Progenitor cell of endocrine pancreas (in vitro differentiated cells): ENCODE measurements at regions not wholly inside any gene's neighbourhood (a gene's known extent, or its start where the extent isn't known, plus 50 kb on each side); places are given as distances from the start of the nearest gene placed in this dataset.

ENCODE experiments used
- DNase-seq: peaks from one replicate; pipeline ENCODE4 v3.0.0; 2021; ENCODE audit warnings: low spot score; ENCODE audit not compliant: unreplicated experiment
- H3K27ac Mint-ChIP-seq: 2 replicates; pipeline ENCODE4 v1.8.0; 2021; ENCODE audit warnings: mild to moderate bottlenecking, moderate library complexity, mixed read lengths
- H3K27me3 Mint-ChIP-seq: 2 replicates; pipeline ENCODE4 v1.8.0; 2021; ENCODE audit warnings: mixed read lengths
- H3K36me3 Mint-ChIP-seq: 2 replicates; pipeline ENCODE4 v1.8.0; 2022; ENCODE audit warnings: mixed read lengths; ENCODE audit not compliant: insufficient read depth
- H3K4me1 Mint-ChIP-seq: 2 replicates; pipeline ENCODE4 v1.8.0; 2021; ENCODE audit warnings: low read depth, mixed read lengths
- H3K4me3 Mint-ChIP-seq: 2 replicates; pipeline ENCODE4 v1.8.0; 2021; ENCODE audit warnings: low read depth, mild to moderate bottlenecking, moderate library complexity, mixed read lengths
- H3K9me3 Mint-ChIP-seq: 2 replicates; pipeline ENCODE4 v1.8.0; 2021; ENCODE audit warnings: low read depth, mixed read lengths
- CTCF ChIP-seq: fragments of 200-600 bp; sonication (generic); IDR thresholded peaks from one replicate; pipeline ENCODE4 v1.5.0; 2021; ENCODE audit warnings: antibody characterized with exemption, mild to moderate bottlenecking; ENCODE audit not compliant: unreplicated experiment

GRCh38 chr10:128879030-128879429 lies 588.0 kb upstream of the MGMT start:
- Mint-ChIP-seq H3K36me3 (no peaks in the 10 kb centered on the region), H3K9me3 (no peaks in the 10 kb centered on the region), H3K4me1 (no peaks in the 10 kb centered on the region), H3K27me3 (peaks cover 34% of the 10 kb centered on the region), H3K27ac (no peak overlapping the region), H3K4me3 (no peak overlapping the region)
- no peak for DNase-seq
- no peak for TF ChIP-seq CTCF

GRCh38 chr10:128879441-128880140 lies 587.5 kb upstream of the MGMT start:
- TF ChIP-seq CTCF, result no peak

GRCh38 chr10:128880159-128880725 lies 586.8 kb upstream of the MGMT start:
- DNase-seq, result no peak
- Mint-ChIP-seq H3K27me3 (peaks cover 34% of the 10 kb centered on the region), H3K9me3 (no peaks in the 10 kb centered on the region), H3K36me3 (no peaks in the 10 kb centered on the region), H3K27ac (no peak overlapping the region), H3K4me1 (no peaks in the 10 kb centered on the region), H3K4me3 (no peak overlapping the region)
- TF ChIP-seq CTCF, result no peak

More at GRCh38 chr10:128879441-128880140, 587.5 kb upstream of the MGMT start:
- H3K4me3 Mint-ChIP-seq, result no peak overlapping the region
- no peaks in the 10 kb centered on the region for H3K9me3 Mint-ChIP-seq
- H3K4me1 Mint-ChIP-seq, result no peaks in the 10 kb centered on the region
- H3K36me3 Mint-ChIP-seq, result no peaks in the 10 kb centered on the region
- H3K27me3 Mint-ChIP-seq, result peaks cover 34% of the 10 kb centered on the region
- H3K27ac Mint-ChIP-seq, result no peak overlapping the region
- DNase-seq, result no peak

GRCh38 chr10:128881086-128881485 lies 586.0 kb upstream of the MGMT start:
- Mint-ChIP-seq H3K4me3 (no peak overlapping the region), H3K27me3 (peaks cover 34% of the 10 kb centered on the region), H3K4me1 (no peaks in the 10 kb centered on the region), H3K36me3 (no peaks in the 10 kb centered on the region), H3K27ac (no peak overlapping the region), H3K9me3 (no peaks in the 10 kb centered on the region)
- no peak for TF ChIP-seq CTCF
- no peak for DNase-seq

- H3K27me3 Mint-ChIP-seq, result peaks cover 26% of the 10 kb centered on the region
- H3K36me3 Mint-ChIP-seq, result no peaks in the 10 kb centered on the region
- H3K9me3 Mint-ChIP-seq, result peaks cover 3% of the 10 kb centered on the region
- H3K4me1 Mint-ChIP-seq, result no peaks in the 10 kb centered on the region
- H3K4me3 Mint-ChIP-seq, result no peak overlapping the region
- H3K27ac Mint-ChIP-seq, result no peak overlapping the region
- no peak for TF ChIP-seq CTCF
- no peak for DNase-seq
Observed at GRCh38 chr10:128883231-128884032, 583.6 kb upstream of the MGMT start.
